CD14-positive monocyte (primary cell): ENCODE measurements at regions not wholly inside any gene's neighbourhood (a gene's known extent, or its start where the extent isn't known, plus 50 kb on each side); places are given as distances from the start of the nearest gene placed in this dataset.

Experiments used
- DNase-seq, 3 donors: peaks; one replicate each; pipeline ENCODE4 v3.0.0-alpha.2; 2011 to 2022
- H2AFZ ChIP-seq: 2 replicates; pipeline ENCODE4 v1.6.0; 2012; ENCODE audit warnings: mild to moderate bottlenecking, low read depth, low read length, inconsistent platforms; ENCODE audit not compliant: insufficient read depth, poor library complexity, severe bottlenecking
- H3K27ac ChIP-seq, 2 donors: 1 replicate in 1 of 2; 2 replicates in 1 of 2; pipeline ENCODE4 v1.5.1; 2012 to 2013; ENCODE audit warnings: low read length in 2 of 2, control low read depth in 1 of 2, inconsistent platforms in 1 of 2, low read depth in 1 of 2, mild to moderate bottlenecking in 1 of 2
- H3K27me3 ChIP-seq, 2 donors: one replicate each; pipeline versions ENCODE4 v1.6.0 to v1.6.1; 2011 to 2013; ENCODE audit warnings: low read length in 2 of 2; ENCODE audit not compliant: control insufficient read depth in 2 of 2, insufficient read depth in 2 of 2
- H3K36me3 ChIP-seq, 2 donors: replicated peaks in 1 of 2; 1 replicate in 1 of 2; 2 replicates in 1 of 2; pipeline versions ENCODE4 v1.5.1 to v1.6.1; 2012 to 2013; ENCODE audit warnings: low read length in 2 of 2, control low read depth in 1 of 2, inconsistent platforms in 1 of 2, mild to moderate bottlenecking in 1 of 2; ENCODE audit not compliant: insufficient read depth in 2 of 2, control insufficient read depth in 1 of 2
- H3K4me1 ChIP-seq, 2 donors: 1 replicate in 1 of 2; 2 replicates in 1 of 2; pipeline versions ENCODE4 v1.5.1 to v1.6.1; 2012 to 2013; ENCODE audit warnings: low read length in 2 of 2, control low read depth in 1 of 2, inconsistent platforms in 1 of 2, mild to moderate bottlenecking in 1 of 2, moderate library complexity in 1 of 2; ENCODE audit not compliant: insufficient read depth in 2 of 2, control insufficient read depth in 1 of 2
- H3K4me2 ChIP-seq: replicated peaks from 2 replicates; pipeline ENCODE3; 2012; ENCODE audit warnings: low read length, moderate library complexity, mild to moderate bottlenecking; ENCODE audit not compliant: poor library complexity, severe bottlenecking; ENCODE audit errors: extremely low read depth
- H3K4me3 ChIP-seq, 3 experiments: fragments of 200-600 bp in 1 of 3; sonication (generic) in 1 of 3; replicated peaks in 1 of 3; 1 replicate in 2 of 3; 2 replicates in 1 of 3; pipeline ENCODE4 v1.5.1; 2011 to 2013; ENCODE audit warnings: low read length in 3 of 3, mild to moderate bottlenecking in 3 of 3, control low read depth in 2 of 3, low read depth in 2 of 3, inconsistent platforms in 1 of 3, moderate library complexity in 1 of 3
- H3K79me2 ChIP-seq: 2 replicates; pipeline ENCODE4 v1.6.0; 2012; ENCODE audit warnings: mild to moderate bottlenecking, control low read depth, inconsistent platforms, low read length, moderate library complexity; ENCODE audit not compliant: insufficient read depth
- H3K9ac ChIP-seq: 2 replicates; pipeline ENCODE4 v1.6.0; 2017; ENCODE audit warnings: low read length, mild to moderate bottlenecking; ENCODE audit not compliant: insufficient read depth, poor library complexity, severe bottlenecking
- H3K9me3 ChIP-seq, 2 donors: replicated peaks in 1 of 2; 1 replicate in 1 of 2; 2 replicates in 1 of 2; pipeline versions ENCODE4 v1.5.1 to v1.6.1; 2012 to 2013; ENCODE audit warnings: low read length in 2 of 2, control low read depth in 1 of 2; ENCODE audit not compliant: control insufficient read depth in 1 of 2, insufficient read depth in 1 of 2
- H4K20me1 ChIP-seq: 2 replicates; pipeline ENCODE4 v1.6.0; 2012; ENCODE audit warnings: mild to moderate bottlenecking, low read length, control low read depth, moderate library complexity; ENCODE audit not compliant: insufficient read depth
- H3K27ac Mint-ChIP-seq, 7 donors: one replicate each; pipeline ENCODE4 v1.8.0; 2020; ENCODE audit warnings: mild to moderate bottlenecking in 7 of 7, mixed read lengths in 7 of 7, moderate library complexity in 6 of 7, inconsistent platforms in 2 of 7
- H3K27me3 Mint-ChIP-seq, 3 donors: one replicate each; pipeline ENCODE4 v1.8.0; 2021 to 2022; ENCODE audit warnings: low read depth in 3 of 3, mild to moderate bottlenecking in 3 of 3, mixed read lengths in 3 of 3, moderate library complexity in 3 of 3, inconsistent platforms in 1 of 3
- H3K36me3 Mint-ChIP-seq, 2 donors: one replicate each; pipeline ENCODE4 v1.8.0; 2020; ENCODE audit warnings: mixed read lengths in 2 of 2, inconsistent platforms in 1 of 2, mild to moderate bottlenecking in 1 of 2
- H3K4me1 Mint-ChIP-seq: one replicate; pipeline ENCODE4 v1.8.0; 2020; ENCODE audit warnings: mild to moderate bottlenecking, mixed read lengths
- H3K4me3 Mint-ChIP-seq, 2 donors: one replicate each; pipeline ENCODE4 v1.8.0; 2020; ENCODE audit warnings: mild to moderate bottlenecking in 2 of 2, mixed read lengths in 2 of 2, moderate library complexity in 1 of 2
- H3K9me3 Mint-ChIP-seq, 7 donors: one replicate each; pipeline ENCODE4 v1.8.0; 2020 to 2022; ENCODE audit warnings: mixed read lengths in 7 of 7, mild to moderate bottlenecking in 6 of 7, moderate library complexity in 6 of 7, inconsistent platforms in 2 of 7
- CTCF ChIP-seq: fragments of 200-600 bp; IDR thresholded peaks from one replicate; pipeline ENCODE4 v1.8.0; 2022; ENCODE audit warnings: antibody characterized with exemption, mild to moderate bottlenecking
- WGBS: methylation state at CpG from one replicate; pipeline ENCODE4 v1.1.5; 2013; ENCODE audit warnings: missing lambda C conversion rate; ENCODE audit not compliant: insufficient coverage; 5-methylcytosine and 5-hydroxymethylcytosine counted together
- intact Hi-C, 2 donors: fragments of 100-400 bp; cut with micrococcal nuclease; formaldehyde crosslinking; loops; one replicate each; pipeline versions ENCODE4 v1.15.0 to v1.15.1; 2023

GRCh38 chr1:82795508-82796149 is 994.9 kb downstream of the ADGRL2 start:
- peaks cover 0 to 1% (median 0%) of the 10 kb centered on the region in 3 donors for H3K27me3 Mint-ChIP-seq
- no peaks in the 10 kb centered on the region for H3K27me3 ChIP-seq
- H3K4me1 ChIP-seq = no peaks in the 10 kb centered on the region
- no peak overlapping the region for H2AFZ ChIP-seq
- peak in 1 of 3 donors; percentile 24 for DNase-seq
- H3K27ac Mint-ChIP-seq = no peak overlapping the region
- H3K36me3 ChIP-seq = no peaks in the 10 kb centered on the region
- H3K9me3 Mint-ChIP-seq = peaks cover 4 to 23% (median 13%) of the 10 kb centered on the region in 7 donors
- no peak overlapping the region for H3K27ac ChIP-seq
- H4K20me1 ChIP-seq = no peaks in the 10 kb centered on the region
- no peaks in the 10 kb centered on the region for H3K36me3 Mint-ChIP-seq
- intact Hi-C loops = no loop called here
- H3K9me3 ChIP-seq = peaks cover 3 to 5% of the 10 kb centered on the region in 2 donors
- H3K9ac ChIP-seq = no peak overlapping the region
- no peak for TF ChIP-seq CTCF
- no peak overlapping the region for H3K4me2 ChIP-seq
- 50% methylated on average over 2 of the region's 3 CpGs for WGBS
- H3K4me1 Mint-ChIP-seq = no peaks in the 10 kb centered on the region
- no peak overlapping the region for H3K4me3 Mint-ChIP-seq
- no peaks in the 10 kb centered on the region for H3K79me2 ChIP-seq
- no peak overlapping the region for H3K4me3 ChIP-seq

GRCh38 chr1:82792151-82792550 is 991.4 kb downstream of the ADGRL2 start:
- no peaks in the 10 kb centered on the region for H4K20me1 ChIP-seq
- 80% methylated on average over 1 of the region's 4 CpGs for WGBS
- no peaks in the 10 kb centered on the region for H3K4me1 ChIP-seq
- Mint-ChIP-seq H3K27me3 (no peaks in the 10 kb centered on the region), H3K36me3 (no peaks in the 10 kb centered on the region), H3K4me3 (no peak overlapping the region), H3K4me1 (no peaks in the 10 kb centered on the region), H3K9me3 (peaks cover 8 to 20% (median 11%) of the 10 kb centered on the region in 7 donors), H3K27ac (no peak overlapping the region)
- no peaks in the 10 kb centered on the region for H3K27me3 ChIP-seq
- TF ChIP-seq CTCF = no peak
- no peak overlapping the region for H2AFZ ChIP-seq
- no peak overlapping the region for H3K9ac ChIP-seq
- intact Hi-C loops = no loop called here
- no peak overlapping the region for H3K4me2 ChIP-seq
- no peaks in the 10 kb centered on the region for H3K79me2 ChIP-seq
- no peak overlapping the region for H3K4me3 ChIP-seq
- DNase-seq = no peak
- H3K27ac ChIP-seq = no peak overlapping the region
- peaks cover 6 to 8% of the 10 kb centered on the region in 2 donors for H3K9me3 ChIP-seq
- no peaks in the 10 kb centered on the region for H3K36me3 ChIP-seq
